ENCODE measurements at regions not wholly inside any gene's neighbourhood (a gene's known extent, or its start where the extent isn't known, plus 50 kb on each side); places are given as distances from the start of the nearest gene placed in this dataset.

GRCh38 chr4:128388352-128388630, 100.7 kb upstream of the PGRMC2 start:
- no peak for DNase-seq (ENCODE audit: low read depth, low spot score)

DNA sequence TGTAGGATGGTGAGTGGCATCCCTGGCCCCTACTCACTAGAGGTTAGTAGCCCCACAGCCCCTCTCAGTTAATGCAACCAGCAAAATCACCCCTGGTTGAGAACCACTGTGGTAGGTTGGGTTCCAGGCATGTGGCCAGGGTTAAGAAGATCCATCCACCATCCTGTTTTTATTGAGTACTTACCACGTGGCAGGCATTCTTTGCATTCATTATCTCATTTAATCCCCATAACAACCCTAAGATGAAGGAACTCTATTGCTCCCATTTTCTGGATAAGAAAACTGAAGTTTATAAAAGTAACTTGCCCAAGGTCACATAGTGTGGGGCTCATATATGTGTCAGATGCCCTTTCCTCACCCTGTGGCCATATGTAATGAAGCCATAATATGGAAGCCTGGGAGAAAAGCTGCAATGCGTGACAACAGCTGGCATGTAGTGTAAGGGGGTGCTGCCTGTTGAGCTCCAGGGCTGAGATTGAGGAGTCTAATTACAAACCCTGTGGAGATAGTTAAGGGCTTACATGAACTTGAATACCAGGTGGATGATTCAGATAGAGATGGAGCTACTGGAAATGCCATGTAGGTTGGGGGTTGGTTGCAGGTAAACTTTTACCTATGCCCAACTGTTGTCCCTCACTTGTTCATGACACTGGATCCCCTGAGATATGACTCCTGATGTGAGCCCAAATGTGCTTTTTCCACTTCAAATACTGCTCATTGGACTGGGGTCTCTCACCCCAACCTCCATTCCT, 100.2 kb upstream of the PGRMC2 start:
- no peak for DNase-seq (ENCODE audit: low read depth, low spot score)

DNA sequence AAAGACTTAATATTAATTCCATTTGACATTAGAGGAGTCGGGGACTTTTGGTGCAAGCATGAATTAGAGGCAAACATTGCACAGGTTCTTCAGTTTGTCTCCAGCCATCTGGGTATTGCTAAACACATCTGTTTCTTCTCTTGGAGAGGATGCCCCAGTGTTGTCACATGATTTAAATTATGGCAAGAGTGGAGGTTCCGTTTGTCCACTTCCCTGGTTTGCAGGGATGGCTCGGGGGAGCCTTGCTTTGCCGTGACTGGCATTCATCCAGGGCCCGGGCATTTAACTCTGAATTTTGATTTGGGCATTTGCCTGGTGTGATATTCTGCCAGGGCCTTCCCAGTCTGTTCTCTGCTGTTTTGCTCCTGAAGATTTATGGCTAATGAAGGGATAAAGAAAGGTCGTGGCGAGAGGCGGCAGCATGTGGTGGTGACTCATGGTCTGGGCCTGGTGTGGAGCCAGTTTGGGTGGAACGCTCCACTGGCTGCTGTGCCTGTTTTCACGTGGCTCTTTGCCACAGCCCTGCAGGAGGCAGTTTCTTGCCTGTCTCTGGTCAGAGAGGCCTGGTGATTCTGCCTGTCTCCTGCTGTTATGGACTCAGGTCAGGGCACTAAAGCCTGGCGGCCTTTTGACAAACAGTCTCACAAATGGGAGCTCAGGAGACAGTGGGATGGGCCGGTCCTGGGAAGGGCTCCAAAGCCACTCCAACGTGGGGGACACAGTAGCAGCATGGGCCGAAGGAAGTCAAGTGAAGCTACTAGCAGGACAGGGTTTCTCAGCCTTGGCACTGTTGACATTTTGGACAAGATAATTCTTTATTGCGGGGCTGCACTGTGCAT, 99.4 kb upstream of the PGRMC2 start:
- peak; percentile 98 for DNase-seq (ENCODE audit: low read depth, low spot score)

- DNase-seq (ENCODE audit: low read depth, low spot score), result peak; percentile 43
These were observed 98.2 kb upstream of the PGRMC2 start for GRCh38 chr4:128385683-128386304.

DNA sequence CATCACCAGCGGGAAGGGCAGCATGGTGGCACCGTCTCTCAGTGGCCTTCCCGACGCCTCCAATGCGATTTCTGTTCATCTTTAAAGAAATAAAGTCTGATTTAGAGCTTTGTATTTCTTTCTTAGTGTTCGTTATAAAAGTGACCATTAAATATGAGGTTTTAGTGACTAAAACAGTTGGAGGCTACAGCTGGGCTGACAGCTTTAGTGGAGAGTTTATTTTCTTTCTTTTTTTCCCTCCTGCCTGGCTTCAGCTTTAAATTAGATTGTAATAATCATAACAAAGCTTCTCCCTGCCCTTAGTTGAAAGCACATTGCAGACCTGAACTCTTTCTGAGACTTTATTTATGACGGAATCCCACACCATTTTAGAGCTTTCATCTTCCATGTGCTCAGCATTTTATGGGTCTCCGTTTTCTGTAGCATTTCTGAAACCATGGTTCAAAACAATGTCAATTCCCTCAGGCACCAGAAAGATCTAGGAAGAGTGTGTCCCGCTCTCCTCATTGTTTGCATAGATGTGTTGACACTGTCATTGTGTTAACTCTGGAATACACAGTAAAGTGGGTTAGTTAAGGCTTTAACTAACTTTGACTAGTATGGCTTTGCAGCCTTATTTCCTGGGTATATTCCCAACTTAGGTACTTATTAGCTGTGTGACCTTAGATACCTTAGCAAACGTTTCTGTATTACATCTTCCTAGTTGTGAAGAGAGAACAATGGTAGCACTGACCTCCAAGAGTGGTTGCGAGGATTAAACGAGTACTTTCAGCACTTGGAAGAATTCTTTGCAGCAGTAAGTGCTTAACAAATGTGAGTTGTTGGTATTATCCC, 97.4 kb upstream of the PGRMC2 start:
- DNase-seq (ENCODE audit: low read depth, low spot score), result no peak

- peak; percentile 59 for DNase-seq (ENCODE audit: low read depth, low spot score)
These were observed 96.5 kb upstream of the PGRMC2 start for GRCh38 chr4:128384091-128384520.

GRCh38 chr4:128381748-128382559, 94.3 kb upstream of the PGRMC2 start:
- DNase-seq (ENCODE audit: low read depth, low spot score), result no peak

- DNase-seq (ENCODE audit: low read depth, low spot score), result no peak
These were observed 92.7 kb upstream of the PGRMC2 start for GRCh38 chr4:128380306-128380705.

- peak; percentile 53 for DNase-seq (ENCODE audit: low read depth, low spot score)
These were observed 92.2 kb upstream of the PGRMC2 start for GRCh38 chr4:128379860-128380259.

- DNase-seq (ENCODE audit: low read depth, low spot score), result no peak
These were observed 91.1 kb upstream of the PGRMC2 start for GRCh38 chr4:128378668-128379067.

DNA sequence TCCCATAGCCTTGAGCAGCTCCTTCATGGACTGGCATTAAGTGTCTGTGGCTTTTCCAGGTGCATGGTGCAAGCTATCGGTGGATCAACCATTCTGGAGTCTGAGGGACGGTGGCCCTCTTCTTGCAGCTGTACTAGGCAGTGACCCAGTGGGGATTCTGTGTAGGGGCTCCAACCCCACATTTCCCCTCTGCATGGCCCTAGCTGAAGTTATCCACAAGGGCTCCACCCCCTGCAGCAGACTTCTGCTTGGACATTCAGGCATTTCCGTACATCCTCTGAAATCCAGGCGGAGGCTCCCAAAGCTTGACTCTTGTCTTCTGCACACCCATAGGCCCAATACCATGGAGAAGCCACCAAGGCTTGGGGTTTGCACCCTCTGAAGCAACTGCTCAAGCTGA, 89.3 kb upstream of the PGRMC2 start:
- no peak for DNase-seq (ENCODE audit: low read depth, low spot score)

GRCh38 chr4:128376303-128376702, 88.7 kb upstream of the PGRMC2 start:
- no peak for DNase-seq (ENCODE audit: low read depth, low spot score)

- no peak for DNase-seq (ENCODE audit: low read depth, low spot score)
These were observed 86.0 kb upstream of the PGRMC2 start for GRCh38 chr4:128373628-128374027.

DNA sequence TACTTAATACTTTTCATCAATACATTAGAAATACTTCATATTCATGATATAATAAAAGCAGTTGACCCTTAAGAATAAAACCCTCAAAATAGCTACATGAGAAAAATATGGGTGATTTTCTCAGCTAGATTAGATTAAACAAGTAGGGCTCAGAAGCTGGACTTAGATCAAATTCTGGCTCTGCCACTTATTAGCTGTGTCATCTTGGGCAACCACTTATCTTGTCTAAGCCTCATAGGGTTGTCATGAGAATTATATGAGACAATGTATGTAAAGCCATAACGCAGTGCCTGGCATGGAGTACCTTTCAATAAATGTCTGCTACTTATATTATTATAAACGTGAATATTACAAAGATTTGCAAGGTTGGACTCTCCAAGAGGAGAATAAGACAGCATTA, 84.3 kb upstream of the PGRMC2 start:
- DNase-seq (ENCODE audit: low read depth, low spot score), result no peak

DNA sequence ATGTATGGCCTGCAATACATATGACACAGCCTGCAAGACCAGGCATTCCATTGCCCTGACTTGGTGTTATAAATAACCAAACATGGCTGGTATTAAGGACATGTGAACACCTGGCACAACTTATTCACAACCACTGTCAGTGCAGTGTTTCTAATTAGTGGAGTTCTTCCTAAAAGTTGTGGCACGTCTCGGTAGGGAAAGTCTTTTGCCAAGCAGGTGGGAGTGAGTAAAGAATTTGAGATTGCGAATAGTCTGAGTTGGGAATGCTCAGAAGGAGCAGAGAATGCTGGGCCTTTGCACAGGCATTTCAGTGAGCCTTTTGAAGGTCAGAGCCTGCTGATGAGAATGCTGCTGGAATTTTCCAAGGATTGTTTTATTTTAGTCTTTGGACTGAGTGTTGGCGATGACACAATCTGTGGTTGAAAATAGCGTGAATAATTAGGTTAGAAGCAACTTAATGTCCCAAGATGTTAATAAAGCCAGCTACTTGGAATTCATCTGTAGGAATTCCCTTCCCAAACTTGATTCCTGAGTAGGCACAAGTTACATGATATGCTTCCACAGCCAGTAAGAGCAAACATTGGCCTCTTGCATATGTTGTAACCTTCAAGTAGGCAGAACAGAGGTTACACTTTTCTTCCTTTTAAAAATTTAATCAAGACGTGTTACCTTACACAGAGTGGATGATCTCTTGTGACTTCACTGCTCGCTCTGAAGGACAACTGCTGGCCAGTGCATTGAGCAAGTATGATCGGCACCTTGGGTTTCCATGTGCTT, 83.6 kb upstream of the PGRMC2 start:
- peak; percentile 79 for DNase-seq (ENCODE audit: low read depth, low spot score)

DNA sequence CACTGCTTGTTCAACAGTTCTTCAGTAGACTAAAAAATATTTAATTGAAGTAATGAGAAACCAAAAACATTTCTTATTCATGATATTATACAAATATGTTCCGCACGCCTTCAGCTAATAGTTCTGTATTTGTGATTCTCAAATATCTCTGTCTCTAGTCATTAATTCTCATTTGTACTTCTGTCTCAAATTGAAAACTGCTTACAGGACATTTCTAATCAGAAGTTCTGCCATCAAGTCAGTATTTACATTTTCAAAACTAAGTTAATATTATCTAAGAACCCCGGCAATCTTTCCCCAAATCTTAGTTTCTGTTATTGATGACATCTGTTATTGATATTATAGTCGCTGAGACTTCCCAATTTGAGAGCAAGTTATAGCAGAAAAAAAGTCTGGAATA, 78.6 kb upstream of the PGRMC2 start:
- DNase-seq (ENCODE audit: low read depth, low spot score), result no peak

DNA sequence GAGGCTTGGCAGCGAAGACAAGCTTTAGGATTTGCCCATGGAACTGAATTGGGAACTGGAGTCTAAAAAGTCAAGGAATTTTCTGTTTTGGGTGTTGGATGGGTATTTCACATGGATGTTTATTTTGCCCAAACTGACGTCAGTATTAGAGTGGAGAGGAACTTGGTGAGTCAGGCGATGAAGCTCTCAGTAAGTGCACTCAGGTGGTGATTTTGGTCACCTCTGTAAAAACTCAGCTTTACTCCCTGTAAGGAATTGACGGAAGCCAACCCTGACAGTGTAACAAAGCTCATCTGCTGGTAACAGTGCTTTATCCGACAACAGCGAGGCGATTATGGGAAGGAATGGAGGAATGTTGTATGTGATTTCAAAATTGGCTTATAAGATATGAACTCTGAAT, 77.0 kb upstream of the PGRMC2 start:
- no peak for DNase-seq (ENCODE audit: low read depth, low spot score)

DNA sequence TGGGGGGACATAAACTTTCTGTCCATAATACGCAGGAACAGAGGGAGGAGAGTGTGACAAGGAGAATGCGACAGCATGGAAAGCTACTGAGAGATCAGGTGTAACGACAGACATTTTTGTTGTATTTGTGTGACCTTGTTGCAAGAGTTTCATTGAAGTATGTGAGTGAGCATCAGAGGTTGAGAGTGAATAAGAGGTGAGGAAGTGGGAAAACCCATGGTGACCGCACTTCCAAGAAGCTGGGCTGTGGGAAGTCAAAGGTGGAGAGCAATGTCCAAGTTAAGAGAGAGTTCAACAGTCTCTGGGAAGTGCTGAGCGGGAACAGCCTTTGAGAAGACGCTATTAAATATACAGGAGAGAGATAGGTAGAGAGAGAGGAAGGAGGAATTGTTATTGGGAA, 76.4 kb upstream of the PGRMC2 start:
- no peak for DNase-seq (ENCODE audit: low read depth, low spot score)

DNA sequence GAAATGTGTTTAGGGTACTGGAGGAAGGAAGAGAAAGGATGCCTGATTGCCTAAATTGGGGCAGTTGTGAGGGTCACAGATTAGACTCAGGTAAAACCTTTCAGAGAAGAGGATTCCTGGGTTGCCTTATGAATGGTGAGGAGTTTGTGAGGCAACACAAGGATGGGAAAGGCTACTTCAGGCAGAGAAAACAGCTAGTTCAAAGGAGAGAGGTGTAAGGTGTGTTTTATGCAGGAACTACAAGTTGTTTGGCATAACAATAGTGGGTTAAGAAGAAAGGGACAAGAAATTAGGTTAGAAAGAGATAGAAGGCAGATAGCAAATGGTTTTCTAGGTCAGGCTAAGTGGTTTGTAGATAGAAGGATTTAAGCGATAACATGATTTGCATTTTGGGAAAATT, 75.1 kb upstream of the PGRMC2 start:
- DNase-seq (ENCODE audit: low read depth, low spot score), result no peak

DNA sequence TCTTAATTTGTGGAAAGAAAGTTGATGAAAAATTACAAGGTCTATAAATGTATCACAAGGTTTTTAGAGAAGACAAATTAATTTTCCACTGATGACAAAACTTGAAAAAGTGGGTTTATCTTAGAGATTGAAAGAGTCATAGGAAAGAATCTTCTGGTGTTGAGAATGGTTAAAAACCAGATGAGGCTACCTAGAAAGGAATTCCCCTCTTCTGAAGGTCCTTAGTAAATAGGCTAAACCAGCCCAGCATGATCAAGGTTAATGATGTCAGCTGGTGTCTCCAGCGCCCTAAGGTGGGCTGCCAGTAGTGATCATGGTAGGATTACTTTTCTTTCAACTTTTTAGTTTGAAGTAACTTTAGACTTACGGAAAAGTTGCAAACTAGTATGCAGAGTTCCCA, 71.8 kb upstream of the PGRMC2 start:
- no peak for DNase-seq (ENCODE audit: low read depth, low spot score)
